ENCODE measurements at regions not wholly inside any gene's neighbourhood (a gene's known extent, or its start where the extent isn't known, plus 50 kb on each side); places are given as distances from the start of the nearest gene placed in this dataset.

DNA sequence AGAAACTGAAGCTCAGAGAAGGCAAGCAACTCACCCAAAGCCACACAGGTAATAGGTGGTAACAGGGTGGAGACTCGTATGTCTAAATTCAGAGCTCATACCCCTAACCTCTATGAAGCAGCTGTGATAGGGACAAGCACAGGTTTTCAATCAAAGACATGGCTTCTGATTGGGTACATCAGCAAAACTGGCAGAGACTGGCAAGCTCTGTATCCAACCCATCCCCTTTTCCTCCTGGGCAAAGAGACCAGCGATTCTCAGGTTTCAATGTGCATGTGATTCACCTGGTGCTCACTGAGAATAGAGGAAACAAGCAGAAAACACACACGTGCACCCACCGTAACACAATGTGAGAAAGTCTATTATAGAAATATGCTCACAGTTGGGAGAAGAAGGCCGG lies 153.0 kb downstream of the SMIM20 start:
- DNase-seq (ENCODE audit: extremely low read depth in 1 of 2, low read depth in 1 of 2): no peak

DNA sequence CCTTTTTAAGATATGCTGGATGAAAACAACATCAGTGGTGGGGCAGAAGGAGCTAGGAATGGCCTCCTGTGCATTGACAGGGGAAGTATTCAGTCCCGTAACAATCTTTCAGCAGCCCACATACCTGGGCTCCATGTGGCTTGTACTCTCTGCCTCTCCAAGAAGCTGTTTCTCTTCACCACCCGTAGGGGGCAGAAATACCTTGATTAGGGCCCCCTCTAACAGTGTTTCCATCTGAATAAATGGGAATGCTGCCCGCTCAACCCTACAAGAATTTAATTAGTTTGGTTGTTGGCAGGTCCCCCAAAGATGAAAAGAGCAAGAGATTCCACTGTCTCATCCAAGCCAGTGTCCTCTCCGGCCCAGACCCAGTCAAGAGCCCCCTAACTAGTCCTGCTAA lies 155.2 kb downstream of the SMIM20 start:
- no peak for DNase-seq (ENCODE audit: extremely low read depth in 1 of 2, low read depth in 1 of 2)

DNA sequence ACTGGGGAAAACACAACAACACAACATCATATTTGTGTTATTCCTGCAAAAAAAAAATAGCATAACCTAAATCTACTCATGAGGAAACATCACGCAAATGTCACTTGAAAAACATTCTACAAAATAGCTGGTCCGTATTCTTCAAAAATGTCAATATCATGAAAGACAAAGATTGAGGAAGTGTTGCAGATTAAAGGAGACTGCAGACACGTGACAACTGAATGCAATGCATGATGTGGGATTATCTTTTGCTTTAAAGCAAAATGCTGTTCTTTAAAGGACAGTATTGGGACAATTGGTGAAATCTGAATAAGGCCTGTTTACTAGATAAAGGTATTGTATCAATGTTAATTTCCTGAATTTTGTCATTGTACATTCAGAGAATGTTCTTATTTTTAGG lies 157.7 kb downstream of the SMIM20 start:
- no peak for DNase-seq (ENCODE audit: extremely low read depth in 1 of 2, low read depth in 1 of 2)

GRCh38 chr4:26073886-26074560 lies 160.0 kb downstream of the SMIM20 start:
- no peak for DNase-seq (ENCODE audit: extremely low read depth in 1 of 2, low read depth in 1 of 2)

GRCh38 chr4:26074712-26075430 lies 160.9 kb downstream of the SMIM20 start:
- DNase-seq (ENCODE audit: extremely low read depth in 1 of 2, low read depth in 1 of 2): no peak

GRCh38 chr4:26075583-26075982 lies 161.6 kb downstream of the SMIM20 start:
- DNase-seq (ENCODE audit: extremely low read depth in 1 of 2, low read depth in 1 of 2): no peak

DNA sequence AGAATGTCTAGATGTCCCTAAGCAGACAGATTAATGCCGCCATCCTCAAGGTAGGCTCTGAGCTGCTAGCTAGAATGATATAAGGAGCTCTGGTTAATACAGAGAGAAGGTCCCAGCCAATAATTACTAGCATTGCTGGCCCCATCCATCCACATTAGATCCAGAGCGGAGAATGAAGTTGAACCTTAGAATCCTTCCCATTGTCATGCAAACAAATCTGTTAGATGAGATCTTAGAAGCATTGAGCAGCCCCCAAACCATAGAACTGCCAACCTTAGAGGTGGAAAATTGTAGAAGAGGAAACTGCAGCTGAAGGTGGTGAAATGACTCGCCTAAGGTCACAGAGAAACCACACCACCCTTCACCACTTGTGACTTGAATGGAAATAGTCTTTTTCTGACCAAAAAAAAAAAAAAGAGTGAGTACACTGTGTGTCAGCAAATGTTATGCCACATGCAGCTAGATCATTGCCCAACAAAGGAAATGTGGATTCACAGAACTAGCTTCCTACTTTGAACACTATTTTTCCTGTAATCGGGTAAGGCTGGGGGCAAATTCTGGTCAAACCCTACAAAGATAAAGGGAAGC lies 162.1 kb downstream of the SMIM20 start:
- no peak for DNase-seq (ENCODE audit: extremely low read depth in 1 of 2, low read depth in 1 of 2)

- DNase-seq (ENCODE audit: extremely low read depth in 1 of 2, low read depth in 1 of 2): no peak
These were observed 162.9 kb downstream of the SMIM20 start for GRCh38 chr4:26076896-26077295.

DNA sequence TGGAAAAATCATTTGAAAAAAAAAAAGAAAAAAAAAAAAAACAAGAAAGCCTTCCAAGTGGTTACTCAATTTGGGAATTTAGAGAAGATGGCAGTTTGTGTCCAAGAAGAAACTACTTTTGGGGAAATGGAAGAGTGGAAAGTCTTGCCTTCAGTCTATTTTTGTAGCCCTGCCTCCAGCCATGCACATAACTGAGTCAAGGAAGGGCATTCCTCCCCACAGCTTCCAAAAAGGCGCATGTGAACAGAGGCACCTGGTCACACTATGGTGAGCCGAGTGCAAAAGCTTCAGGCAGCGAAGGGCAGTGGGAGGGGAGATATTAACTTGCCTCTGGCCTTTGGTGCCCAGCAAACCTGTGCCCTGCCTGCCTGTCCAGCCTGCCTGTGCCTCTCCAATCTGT lies 163.7 kb downstream of the SMIM20 start:
- DNase-seq (ENCODE audit: extremely low read depth in 1 of 2, low read depth in 1 of 2): no peak

DNA sequence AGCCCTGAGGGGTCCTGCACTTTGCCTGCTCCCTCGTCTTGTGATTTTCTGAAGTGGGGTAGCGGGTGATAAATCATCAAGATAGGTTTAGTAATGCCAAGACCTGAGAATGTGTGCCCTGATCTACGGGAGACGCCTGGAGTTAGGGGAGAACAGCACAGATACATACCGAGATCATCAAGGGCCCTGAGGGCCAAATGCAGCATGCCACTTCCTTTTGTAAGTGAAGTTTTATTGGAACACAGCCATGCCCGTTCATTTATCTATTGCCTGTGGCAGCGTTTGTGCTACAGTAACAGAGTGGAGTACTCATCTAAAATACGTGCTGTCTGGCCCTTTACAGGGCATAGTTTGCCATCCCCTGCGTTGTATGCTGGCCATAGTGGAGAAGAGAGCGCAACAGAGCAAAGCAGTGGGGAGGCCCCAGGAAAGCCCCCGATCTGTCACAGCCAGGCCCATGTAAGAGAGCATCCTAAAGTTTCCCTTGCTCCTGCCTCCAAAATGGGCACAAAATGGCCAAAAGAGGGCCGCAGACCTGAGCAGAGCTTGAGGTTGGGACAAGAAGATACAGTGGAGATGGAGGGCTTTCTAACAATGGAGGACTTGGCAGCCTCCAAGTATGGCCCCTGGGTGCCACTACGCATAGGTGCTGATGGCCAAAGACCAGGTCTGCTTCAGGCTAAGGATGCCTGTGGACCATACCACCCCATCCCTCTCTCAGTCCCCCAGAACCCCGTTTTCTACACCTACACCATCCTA lies 167.0 kb downstream of the SMIM20 start:
- no peak for DNase-seq (ENCODE audit: extremely low read depth in 1 of 2, low read depth in 1 of 2)

GRCh38 chr4:26081795-26082498 lies 167.9 kb downstream of the SMIM20 start:
- no peak for DNase-seq (ENCODE audit: extremely low read depth in 1 of 2, low read depth in 1 of 2)

DNA sequence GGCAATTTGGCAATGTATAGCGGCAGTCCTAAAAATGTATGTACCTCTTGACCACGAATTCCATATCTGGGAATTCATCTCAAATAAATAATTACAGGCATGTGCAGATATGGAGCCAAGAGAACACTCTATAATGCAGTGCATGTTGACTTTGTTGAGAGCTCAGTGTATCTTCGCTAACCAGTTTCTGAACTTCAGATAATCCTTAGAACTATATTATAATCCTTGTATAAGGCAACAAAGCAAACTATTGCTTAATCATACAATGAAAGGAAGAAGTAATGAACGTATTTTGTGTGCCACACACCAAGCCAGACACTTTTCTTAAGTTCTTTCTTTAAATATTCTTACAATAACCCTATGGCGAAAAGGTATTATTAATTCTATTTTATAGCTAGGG lies 168.5 kb downstream of the SMIM20 start:
- DNase-seq (ENCODE audit: extremely low read depth in 1 of 2, low read depth in 1 of 2): no peak

DNA sequence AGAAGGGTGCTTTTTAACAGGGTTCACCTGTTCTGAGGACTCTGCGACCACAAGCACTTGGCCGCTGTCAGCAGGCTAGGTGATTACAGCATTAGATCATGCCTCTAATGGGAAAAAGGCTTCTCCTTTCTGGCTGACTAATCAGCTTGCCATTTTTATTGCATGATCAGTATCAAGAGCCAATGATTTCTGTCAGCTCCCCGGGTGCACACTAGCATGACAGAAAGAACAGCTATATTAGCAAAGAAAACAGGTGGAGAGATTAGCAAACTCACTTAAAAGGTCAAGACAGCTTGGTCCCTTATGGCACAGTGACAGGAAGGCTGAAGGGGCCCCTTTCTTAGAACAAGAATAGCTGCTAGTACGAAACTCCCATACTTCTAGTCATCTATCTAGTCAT lies 170.0 kb downstream of the SMIM20 start:
- DNase-seq (ENCODE audit: extremely low read depth in 1 of 2, low read depth in 1 of 2): no peak

GRCh38 chr4:26084414-26084813 lies 170.4 kb downstream of the SMIM20 start:
- no peak for DNase-seq (ENCODE audit: extremely low read depth in 1 of 2, low read depth in 1 of 2)

GRCh38 chr4:26085551-26085950 lies 171.5 kb downstream of the SMIM20 start:
- DNase-seq (ENCODE audit: extremely low read depth in 1 of 2, low read depth in 1 of 2): no peak

DNA sequence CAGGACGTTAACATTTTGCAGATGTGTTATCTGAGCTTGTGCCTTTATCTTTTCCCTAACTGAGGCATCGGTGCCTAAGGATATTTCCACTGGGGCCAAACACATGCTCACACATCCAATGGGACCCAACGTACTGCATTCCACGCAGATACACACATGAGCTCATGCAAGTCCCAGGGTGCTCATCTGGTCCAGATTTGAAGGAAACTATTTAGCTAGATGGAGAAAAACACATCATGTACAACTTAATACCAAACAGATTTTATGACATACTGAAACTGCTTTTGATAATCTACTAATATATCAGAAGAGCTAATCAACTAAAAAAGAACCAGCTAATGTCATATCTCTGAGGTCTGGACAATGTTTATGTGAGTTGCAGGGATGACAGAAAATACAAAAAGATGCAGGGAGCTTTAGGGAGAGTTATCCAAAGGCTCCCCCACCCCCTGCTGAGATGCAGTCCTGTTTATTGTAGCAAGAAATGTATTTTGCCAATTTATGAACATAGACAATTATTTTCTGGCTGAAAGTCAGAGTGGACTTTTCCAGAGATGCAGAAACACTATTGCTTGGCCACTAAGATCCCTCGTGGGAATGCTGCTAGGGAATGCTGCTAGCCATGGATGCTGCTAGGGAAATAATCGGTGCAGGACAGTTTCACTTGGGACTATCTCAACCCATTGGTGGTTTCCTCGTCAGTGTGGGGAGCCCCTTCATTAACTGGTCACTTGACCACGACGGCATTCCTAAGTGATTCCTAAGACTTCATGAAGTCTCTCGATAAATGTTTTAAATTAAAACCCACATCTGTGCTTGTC lies 172.8 kb downstream of the SMIM20 start:
- no peak for DNase-seq (ENCODE audit: extremely low read depth in 1 of 2, low read depth in 1 of 2)

- no peak for DNase-seq (ENCODE audit: extremely low read depth in 1 of 2, low read depth in 1 of 2)
These were observed 174.5 kb downstream of the SMIM20 start for GRCh38 chr4:26088433-26088928.

DNA sequence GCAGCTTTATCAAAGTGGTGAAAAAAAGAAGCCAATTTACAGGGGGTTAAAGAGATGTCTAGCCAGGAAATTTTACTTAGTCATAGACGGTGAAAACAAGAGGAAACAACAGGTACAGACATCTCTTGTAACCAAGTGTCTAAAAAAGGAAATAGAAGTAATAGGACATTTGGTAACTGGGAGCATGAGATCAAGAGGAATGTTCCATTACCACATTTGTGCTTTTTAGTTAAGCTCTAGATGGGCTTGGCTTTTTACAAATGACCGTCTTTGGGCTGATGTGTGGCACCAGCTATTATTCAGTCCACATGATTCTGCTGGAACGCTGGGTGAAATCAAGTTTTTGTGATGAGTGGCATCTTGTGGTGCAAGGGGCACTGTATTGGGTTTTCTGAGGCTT lies 179.5 kb downstream of the SMIM20 start:
- no peak for DNase-seq (ENCODE audit: extremely low read depth in 1 of 2, low read depth in 1 of 2)

DNA sequence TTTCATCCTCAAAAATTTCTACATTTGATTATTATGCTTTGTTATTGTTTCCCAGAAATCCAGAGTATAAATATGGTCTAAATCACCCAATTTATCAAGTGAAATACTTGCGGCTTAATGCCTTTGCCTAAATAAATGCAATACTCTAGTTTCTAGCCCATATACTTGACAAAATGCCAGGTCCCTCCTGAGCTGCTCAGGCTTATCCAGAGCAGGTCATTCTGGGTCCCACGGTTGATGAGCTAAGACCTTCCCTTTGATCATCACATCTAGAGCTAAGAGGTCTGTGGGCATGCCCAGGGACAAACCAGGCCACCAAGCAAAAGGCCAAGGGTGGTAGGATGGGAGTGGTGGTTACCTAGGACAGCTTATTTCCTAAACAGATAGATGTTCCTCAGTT lies 180.1 kb downstream of the SMIM20 start:
- DNase-seq (ENCODE audit: extremely low read depth in 1 of 2, low read depth in 1 of 2): no peak

GRCh38 chr4:26094911-26095310 lies 180.9 kb downstream of the SMIM20 start:
- DNase-seq (ENCODE audit: extremely low read depth in 1 of 2, low read depth in 1 of 2): no peak

Measured in activated CD8-positive, alpha-beta memory T cell treated with anti-CD3 and anti-CD28 coated beads for 1 hour (primary cell).